ENCODE measurements at regions not wholly inside any gene's neighbourhood (a gene's known extent, or its start where the extent isn't known, plus 50 kb on each side); places are given as distances from the start of the nearest gene placed in this dataset.
"Not testable (repeated sequence)": the region's sequence is repeated elsewhere in the genome, so short reads cannot be mapped to it uniquely, and the experiment has no call there.

DNA sequence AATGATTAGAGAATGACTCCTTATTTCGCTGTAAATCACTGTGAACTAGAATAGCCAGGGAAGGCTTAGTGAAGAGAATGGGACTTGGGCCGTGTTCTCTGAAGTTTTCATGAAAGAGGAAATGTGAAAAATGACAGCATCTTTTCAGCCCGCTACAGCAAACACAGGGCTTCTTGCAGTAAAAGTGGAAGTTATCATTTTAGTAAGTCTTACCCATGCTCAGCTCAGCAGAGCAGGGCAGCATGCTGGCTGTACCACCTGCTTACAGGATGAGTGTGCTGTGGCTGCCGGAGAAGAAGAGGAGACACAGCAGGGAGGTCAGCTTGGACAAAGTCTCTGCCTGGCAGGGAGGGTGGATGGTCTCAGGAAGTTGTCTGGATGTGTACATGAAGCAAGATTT is 300.7 kb upstream of the DLGAP1 start:
- no peak for DNase-seq

DNA sequence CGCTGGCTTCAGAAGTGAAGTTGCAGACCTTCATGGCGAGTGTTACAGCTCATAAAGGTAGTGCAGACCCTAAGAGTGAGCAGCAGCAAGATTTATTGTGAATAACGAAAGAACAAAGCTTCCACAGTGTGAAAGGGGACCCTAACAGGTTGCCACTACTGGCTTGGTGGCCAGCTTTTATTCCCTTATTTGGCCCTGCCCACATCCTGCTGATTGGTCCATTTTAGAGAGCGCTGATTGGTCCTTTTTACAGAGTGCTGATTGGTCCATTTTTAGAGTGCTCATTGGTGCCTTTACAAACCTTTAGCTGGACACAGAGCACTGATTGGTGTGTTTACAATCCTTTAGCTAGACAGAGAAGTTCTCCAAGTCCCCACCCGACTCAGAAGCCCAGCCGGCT is 298.0 kb upstream of the DLGAP1 start:
- not testable (repeated sequence) for DNase-seq

DNA sequence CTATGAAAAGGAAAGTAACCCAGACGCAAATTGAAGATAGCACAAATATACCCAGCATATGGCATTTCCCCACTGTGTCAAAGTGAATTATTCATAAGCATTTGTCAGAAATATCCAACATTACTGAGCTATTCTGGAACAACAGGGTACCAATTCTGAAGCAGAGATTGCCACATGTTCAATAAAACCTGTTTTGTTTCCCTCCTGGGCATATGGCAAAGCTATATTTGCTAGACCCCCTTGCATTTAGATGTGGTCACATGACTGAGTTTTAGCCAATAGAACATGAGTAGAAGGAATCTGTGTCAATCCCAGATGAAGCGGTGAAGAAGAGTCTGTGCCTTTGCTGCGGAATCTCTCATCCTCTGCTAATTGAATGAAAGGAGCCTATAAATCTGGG is 296.4 kb upstream of the DLGAP1 start:
- no peak for DNase-seq

DNA sequence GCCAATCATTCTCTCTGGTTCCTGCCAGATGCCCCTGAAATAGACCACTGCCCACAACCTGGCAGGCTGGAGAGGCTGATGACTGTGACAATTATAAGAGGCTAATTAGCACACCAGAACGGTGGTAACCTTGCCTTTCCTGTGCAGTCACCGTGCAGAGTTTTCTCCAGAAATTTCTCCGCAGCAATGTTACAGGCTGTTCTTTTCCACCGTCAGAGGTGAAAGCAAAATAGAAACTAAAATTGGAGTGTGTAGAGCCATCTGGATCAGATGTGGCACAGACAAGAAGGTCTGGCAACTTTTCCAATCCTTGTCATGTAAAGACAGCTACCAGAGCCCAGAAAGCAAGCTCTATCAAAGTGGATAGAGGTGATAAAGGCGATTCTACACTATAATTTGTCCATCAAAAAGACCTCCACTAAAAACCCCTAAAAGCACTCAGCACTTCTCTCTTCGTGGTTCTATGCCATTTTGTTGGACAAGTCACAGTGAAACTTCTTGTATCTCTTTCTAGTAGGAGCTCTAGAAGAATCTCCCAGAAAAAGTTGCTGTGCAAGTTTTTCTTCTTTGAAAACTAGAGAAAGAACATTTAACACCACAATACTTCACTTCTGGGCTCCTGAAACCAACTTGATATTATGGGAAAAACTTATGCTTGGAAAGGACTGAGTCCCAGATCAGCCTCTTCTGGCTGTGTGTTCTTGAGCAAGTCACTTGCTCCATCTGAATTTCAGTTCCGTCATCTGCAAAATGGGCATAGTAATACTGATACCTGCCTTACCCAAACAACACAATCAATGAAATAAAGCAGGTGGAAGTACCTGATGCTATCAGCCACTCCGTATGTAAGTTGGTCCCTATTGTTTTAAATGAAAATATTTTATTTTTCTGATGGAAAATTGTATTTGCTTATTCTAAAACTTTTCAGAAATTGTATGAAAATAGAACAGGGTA is 295.6 kb upstream of the DLGAP1 start:
- no peak for DNase-seq

DNA sequence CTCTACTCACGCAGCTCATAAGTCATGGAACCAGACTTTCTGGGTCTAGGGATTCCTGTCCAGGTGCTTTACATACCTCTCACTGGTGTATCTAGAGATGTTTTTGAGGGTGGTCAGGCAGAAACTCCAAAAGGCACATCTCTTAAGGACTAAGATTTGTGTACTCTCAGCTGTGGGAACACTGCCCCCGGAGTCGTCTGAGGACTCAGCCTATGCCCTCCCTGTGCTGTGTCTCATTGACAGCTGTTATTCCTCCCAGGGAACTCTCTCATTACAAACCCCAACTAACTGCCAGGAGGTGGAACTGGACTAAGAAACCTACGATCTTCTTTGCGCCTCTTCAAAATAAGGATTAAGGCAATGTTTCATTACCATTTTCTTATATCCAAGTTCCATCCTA is 293.9 kb upstream of the DLGAP1 start:
- no peak for DNase-seq

- no peak for DNase-seq
These were observed 279.8 kb upstream of the DLGAP1 start for GRCh38 chr18:4734903-4735302.

DNA sequence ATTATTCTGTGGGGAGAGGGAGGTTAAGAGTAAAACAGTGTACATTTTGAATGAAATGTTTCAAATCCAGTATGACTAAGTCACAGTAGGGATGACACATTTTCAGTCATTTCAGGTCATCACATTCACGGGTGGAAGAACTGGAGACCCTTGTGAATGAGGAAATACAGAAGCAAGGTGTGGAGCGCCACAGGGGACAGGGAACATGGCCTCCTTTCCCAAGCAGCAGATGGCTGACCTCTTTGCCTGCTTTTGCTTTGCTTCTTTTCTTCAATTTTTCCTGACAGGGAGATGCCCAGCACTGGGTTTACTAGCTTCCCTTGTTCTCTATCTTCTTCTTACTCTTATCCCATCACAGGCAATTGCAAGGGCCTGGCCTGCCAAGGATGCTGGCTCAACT is 278.9 kb upstream of the DLGAP1 start:
- DNase-seq: no peak

DNA sequence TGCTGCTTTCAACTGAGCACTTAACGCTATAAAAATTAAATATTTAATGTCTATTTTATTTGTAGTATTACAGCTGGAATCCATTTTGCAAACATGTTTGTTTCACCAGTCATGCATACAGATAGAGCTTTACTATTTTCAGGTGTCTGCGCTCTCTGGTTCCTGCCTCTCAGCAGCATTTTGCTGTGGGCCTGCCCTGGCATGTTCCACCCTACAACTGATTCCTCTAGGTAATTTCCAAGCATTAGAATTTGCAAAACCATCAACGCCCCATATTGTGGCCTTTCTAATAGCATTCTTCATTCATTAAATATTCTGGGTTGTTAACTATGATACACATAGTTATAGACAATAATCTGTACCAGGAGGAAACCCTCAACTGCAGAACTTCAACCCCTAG is 266.4 kb upstream of the DLGAP1 start:
- DNase-seq: no peak

GRCh38 chr18:4720518-4720917 is 265.4 kb upstream of the DLGAP1 start:
- DNase-seq: no peak

- no peak for DNase-seq
These were observed 250.8 kb upstream of the DLGAP1 start for GRCh38 chr18:4705894-4706293.

- DNase-seq: no peak
These were observed 249.7 kb upstream of the DLGAP1 start for GRCh38 chr18:4704781-4705180.

DNA sequence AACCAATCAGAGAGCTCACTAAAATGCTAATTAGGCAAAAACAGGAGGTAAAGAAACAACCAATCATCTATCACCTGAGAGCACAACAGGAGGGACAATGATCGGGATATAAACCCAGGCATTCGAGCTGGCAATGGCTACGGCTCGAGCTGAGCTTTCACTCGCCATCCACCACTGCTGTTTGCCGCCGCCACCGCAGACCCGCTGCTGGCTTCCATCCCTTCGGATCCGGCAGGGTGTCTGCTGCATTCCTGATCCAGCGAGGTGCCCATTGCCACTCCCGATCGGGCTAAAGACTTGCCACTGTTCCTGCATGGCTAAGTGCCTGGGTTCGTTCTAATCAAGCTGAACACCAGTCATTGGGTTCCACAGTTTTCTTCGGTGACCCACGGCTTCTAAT is 236.7 kb upstream of the DLGAP1 start:
- DNase-seq: no peak

GRCh38 chr18:4678685-4679084 is 223.6 kb upstream of the DLGAP1 start:
- not testable (repeated sequence) for DNase-seq

GRCh38 chr18:4677006-4677405 is 221.9 kb upstream of the DLGAP1 start:
- DNase-seq: no peak

DNA sequence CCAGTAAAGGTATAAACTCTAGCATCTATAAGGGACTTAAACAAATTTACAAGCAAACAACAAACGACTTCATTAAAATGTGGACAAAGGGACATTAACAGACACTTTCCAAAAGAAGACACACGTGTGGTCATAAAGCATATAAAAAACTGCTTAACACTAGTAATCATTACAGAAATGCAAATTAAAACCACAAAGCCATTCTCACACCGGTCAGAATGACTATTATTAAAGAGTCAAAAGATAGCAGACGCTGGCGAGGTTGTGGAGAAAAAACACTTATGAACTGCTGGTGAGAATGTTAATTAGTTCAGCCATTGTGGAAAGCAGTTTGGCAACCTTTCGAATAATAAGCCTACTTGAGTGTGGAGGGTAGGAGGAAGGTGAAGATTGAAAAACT is 217.1 kb upstream of the DLGAP1 start:
- DNase-seq: no peak

- no peak for DNase-seq
These were observed 203.7 kb upstream of the DLGAP1 start for GRCh38 chr18:4658804-4659203.

- DNase-seq: no peak
These were observed 198.3 kb upstream of the DLGAP1 start for GRCh38 chr18:4653418-4653817.

DNA sequence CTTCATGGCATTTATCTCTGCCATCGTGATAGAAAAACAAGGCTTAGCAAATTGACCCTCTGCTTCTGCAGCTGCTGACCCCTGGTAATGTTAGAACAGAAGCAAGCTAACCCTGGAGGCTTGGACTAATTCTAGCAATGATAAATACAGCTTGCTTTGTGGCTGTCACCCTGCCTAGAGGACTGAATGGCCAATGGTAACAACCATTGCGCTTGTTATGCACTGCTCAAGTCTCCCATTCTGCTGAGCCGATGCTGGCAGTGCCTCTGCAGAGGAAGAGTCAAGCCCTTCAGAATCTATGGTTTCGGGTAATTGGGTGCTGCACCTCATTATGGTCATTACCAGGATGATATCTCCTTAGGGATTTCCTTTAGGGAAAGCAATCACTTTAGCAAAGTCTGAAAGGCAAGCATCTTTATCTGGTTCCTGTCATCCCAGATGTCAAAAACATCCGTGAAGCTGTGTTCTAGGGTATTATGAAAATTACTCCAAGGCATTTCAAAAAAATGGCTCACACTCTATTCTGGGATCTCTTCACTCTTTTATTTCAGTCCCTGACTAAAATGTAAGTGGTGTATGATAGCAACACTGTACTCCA is 186.8 kb upstream of the DLGAP1 start:
- no peak for DNase-seq

- no peak for DNase-seq
These were observed 185.4 kb upstream of the DLGAP1 start for GRCh38 chr18:4640349-4641012.

DNA sequence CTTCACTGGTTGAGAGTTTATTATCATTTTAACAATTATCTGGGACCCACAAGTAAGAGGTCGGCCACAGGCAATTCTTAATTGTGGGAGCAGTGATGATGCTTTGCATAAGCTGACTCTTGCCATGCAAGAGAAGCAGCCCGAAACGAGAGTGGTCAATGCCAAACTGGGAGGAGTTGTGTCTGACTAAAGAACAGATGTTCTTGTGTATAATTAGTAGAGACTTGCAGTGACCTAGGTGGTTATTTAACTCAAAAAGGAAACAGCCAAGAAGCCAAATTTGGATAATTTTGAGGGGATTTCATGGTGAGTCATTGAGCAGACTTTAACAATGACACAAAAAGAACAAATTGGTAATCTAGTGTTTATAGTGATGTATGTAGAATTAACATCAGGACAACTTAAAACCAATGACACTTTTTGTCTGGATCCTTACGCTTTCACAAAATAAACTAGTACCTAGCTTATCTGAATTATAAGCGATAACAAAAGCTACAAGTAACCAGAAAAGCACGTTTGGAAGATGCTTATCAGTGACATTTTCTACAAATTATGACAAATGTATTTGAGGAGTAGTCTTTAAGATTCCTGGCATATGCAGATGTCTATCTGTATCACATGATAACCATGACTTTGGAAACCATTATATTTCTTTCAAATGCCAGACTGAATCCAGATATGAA is 184.7 kb upstream of the DLGAP1 start:
- DNase-seq: no peak

DNA sequence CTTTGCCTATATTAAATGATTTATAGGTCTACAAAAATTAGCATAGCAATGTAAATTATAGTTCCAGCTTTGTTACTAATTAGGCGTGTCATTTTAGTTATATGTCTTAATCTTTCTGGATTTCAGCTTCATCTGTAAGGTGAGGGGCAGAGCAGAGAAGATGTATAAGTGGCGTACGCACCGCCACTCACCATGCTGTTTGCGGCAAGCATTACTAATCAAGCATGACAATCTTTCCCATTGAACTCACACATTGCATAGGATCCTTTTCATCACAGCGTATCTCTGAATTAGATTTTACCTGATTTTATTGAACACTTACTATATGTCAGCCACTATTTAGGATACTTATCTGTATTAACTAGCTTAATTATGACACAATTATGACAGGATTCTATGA is 183.6 kb upstream of the DLGAP1 start:
- DNase-seq: no peak

DNA sequence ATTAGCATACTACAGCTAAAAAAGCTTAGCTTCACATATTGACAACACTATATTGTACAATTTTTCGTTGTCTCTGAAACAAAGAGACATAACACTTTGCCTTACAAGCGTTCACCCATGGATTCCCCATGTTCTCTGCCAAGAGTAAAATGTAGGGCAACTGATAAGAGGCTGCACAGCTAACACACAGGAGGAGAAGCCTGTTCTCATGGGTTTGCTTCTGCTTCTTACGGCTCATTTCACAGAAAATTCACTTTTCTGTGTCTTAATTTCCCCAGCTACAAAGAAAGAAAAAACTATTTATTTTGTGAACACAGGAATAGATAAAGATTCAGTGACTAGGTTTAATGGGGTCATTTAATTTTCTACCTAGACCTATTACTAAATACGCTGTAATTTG is 182.8 kb upstream of the DLGAP1 start:
- no peak for DNase-seq

- no peak for DNase-seq
These were observed 181.9 kb upstream of the DLGAP1 start for GRCh38 chr18:4636967-4637366.

All from activated gamma-delta T cell treated with Interleukin-2 at 50 U/mL for 16 hours (primary cell).